ENCODE measurements at regions not wholly inside any gene's neighbourhood (a gene's known extent, or its start where the extent isn't known, plus 50 kb on each side); places are given as distances from the start of the nearest gene placed in this dataset.
A peak's percentile ranks its signal among the peaks of the same experiment; 100 is the strongest.

- Histone ChIP-seq H3K4me1 (ENCODE audit: insufficient read depth, low read length) (no peaks in the 10 kb centered on the region), H3K4me2 (ENCODE audit: low read depth, low read length) (no peak overlapping the region), H3K27me3 (ENCODE audit: control insufficient read depth in 1 of 2, insufficient read depth in 2 of 2, low read length in 2 of 2) (peaks cover 1 to 29% of the 10 kb centered on the region in 2 experiments; a peak in 3 of 5 replicates), H3K36me3 (replicated peaks in 1 of 2; ENCODE audit: control insufficient read depth in 1 of 2, insufficient read depth in 2 of 2, low read length in 2 of 2) (no peaks in the 10 kb centered on the region), H3K9me3 (ENCODE audit: low read length) (peaks cover 2% of the 10 kb centered on the region; the same call in 1 of the 2 replicates), H3K79me2 (ENCODE audit: insufficient read depth, low read length) (no peaks in the 10 kb centered on the region), H3K4me3 (replicated peaks in 1 of 3; ENCODE audit: insufficient read depth in 1 of 3, low read depth in 2 of 3, low read length in 3 of 3) (no peak overlapping the region), H2AFZ (ENCODE audit: low read length) (no peak overlapping the region), H3K27ac (ENCODE audit: extremely low read length, insufficient read depth, low read length) (no peak overlapping the region), H4K20me1 (ENCODE audit: insufficient read depth, low read length) (no peaks in the 10 kb centered on the region), H3K9ac (ENCODE audit: insufficient read depth, low read depth, low read length) (no peak overlapping the region)
- ChIA-PET POLR2A (no interaction called here), CTCF (ENCODE audit: low intra/inter-chr PET ratio, low total read pairs) (no interaction called here)
- no peak for ATAC-seq
- intact Hi-C loops (cut with micrococcal nuclease; ENCODE audit: unreplicated experiment), result no loop called here
- no peak for DNase-seq (ENCODE audit: low spot score)
- in situ Hi-C loops (cut with HindIII; ENCODE audit: extremely low pct_ligation_motif_present, low pct_unique_long_range_greater_than_20kb), result no loop called here
- BruUV-seq (replicated peaks), result no TSS peak
- 18% methylated on average over 11 of the region's 11 CpGs for WGBS (ENCODE audit: low lambda C conversion rate)
- TF ChIP-seq JUNB (CRISPR knock-in tag; IDR thresholded peaks at IDR 0.05; ENCODE audit: borderline replicate concordance) (no peak), DMTF1 (CRISPR knock-in tag; IDR thresholded peaks at IDR 0.05) (no peak), ZNF282 (IDR thresholded peaks at IDR 0.05; ENCODE audit: partially characterized antibody) (no peak), ZNF3 (CRISPR knock-in tag; IDR thresholded peaks at IDR 0.05) (no peak), ZMYM3 (CRISPR knock-in tag; IDR thresholded peaks at IDR 0.05) (0 out of 2 replicates have a peak, but pooled peaks have one; percentile 19), BHLHE40 (IDR thresholded peaks at IDR 0.05; ENCODE audit: low read length) (peak; percentile 20; the same call in 1 of the 2 replicates), ZNF629 (CRISPR knock-in tag; conservative IDR thresholded peaks at IDR 0.05) (peak; percentile 68), PATZ1 (CRISPR knock-in tag; IDR thresholded peaks at IDR 0.05) (no peak)
- TF ChIP-seq, protein P1, sequence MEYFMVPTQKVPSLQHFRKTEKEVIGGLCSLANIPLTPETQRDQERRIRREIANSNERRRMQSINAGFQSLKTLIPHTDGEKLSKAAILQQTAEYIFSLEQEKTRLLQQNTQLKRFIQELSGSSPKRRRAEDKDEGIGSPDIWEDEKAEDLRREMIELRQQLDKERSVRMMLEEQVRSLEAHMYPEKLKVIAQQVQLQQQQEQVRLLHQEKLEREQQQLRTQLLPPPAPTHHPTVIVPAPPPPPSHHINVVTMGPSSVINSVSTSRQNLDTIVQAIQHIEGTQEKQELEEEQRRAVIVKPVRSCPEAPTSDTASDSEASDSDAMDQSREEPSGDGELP (IDR thresholded peaks at IDR 0.05; ENCODE audit: borderline replicate concordance, low read depth), result no peak
- no peak for FAIRE-seq
Observed at GRCh38 chr1:24981631-24982005, 51.5 kb upstream of the RUNX3 start.

All from HepG2 (cell line).